OCI-LY3 (cell line): ENCODE measurements at regions not wholly inside any gene's neighbourhood (a gene's known extent, or its start where the extent isn't known, plus 50 kb on each side); places are given as distances from the start of the nearest gene placed in this dataset.
"Not testable (repeated sequence)": the region's sequence is repeated elsewhere in the genome, so short reads cannot be mapped to it uniquely, and the experiment has no call there.

Experiments
- H2AFZ ChIP-seq: fragments of 200-600, 300-600 bp; shearing (Covaris generic); 2 replicates; pipeline ENCODE4 v1.6.0; 2014; ENCODE audit warnings: antibody characterized with exemption, low read depth, low read length
- H3K27ac ChIP-seq: fragments of 200-600, 300-600 bp; sonication (generic); 2 replicates; pipeline ENCODE4 v1.5.1; 2014; ENCODE audit warnings: mild to moderate bottlenecking, low read length, moderate library complexity, mixed read lengths
- H3K27me3 ChIP-seq: fragments of 200-600, 300-600 bp; sonication (generic); 2 replicates; pipeline ENCODE4 v1.6.1; 2014; ENCODE audit warnings: low read depth, low read length, mixed read lengths
- H3K36me3 ChIP-seq: fragments of 200-600, 300-600 bp; sonication (generic); replicated peaks from 2 replicates; pipeline ENCODE3; 2014; ENCODE audit warnings: low read depth, low read length, mixed read lengths
- H3K4me1 ChIP-seq: fragments of 300-600, 200-600 bp; sonication (generic); 2 replicates; pipeline ENCODE4 v1.6.1; 2014; ENCODE audit warnings: low read length, mixed read lengths
- H3K4me2 ChIP-seq: fragments of 200-600, 300-600 bp; sonication (generic); 2 replicates; pipeline ENCODE4 v1.6.1; 2014; ENCODE audit warnings: low read length, mixed read lengths
- H3K4me3 ChIP-seq: fragments of 300-600, 200-600 bp; sonication (generic); 2 replicates; pipeline ENCODE4 v1.5.1; 2014; ENCODE audit warnings: antibody characterized with exemption, mild to moderate bottlenecking, low read length, moderate library complexity
- H3K79me2 ChIP-seq: fragments of 300-600, 200-600 bp; shearing (Covaris generic); 2 replicates; pipeline ENCODE4 v1.6.1; 2014; ENCODE audit warnings: mild to moderate bottlenecking, low read length, mixed read lengths
- H3K9ac ChIP-seq: fragments of 300-600, 200-600 bp; shearing (Covaris generic); 2 replicates; pipeline ENCODE4 v1.6.0; 2014; ENCODE audit warnings: mild to moderate bottlenecking, low read length, moderate library complexity
- H3K9me3 ChIP-seq: fragments of 200-600, 300-600 bp; shearing (Covaris generic); 2 replicates; pipeline ENCODE4 v1.6.1; 2014; ENCODE audit warnings: low read length, mixed read lengths; ENCODE audit not compliant: insufficient read depth
- H4K20me1 ChIP-seq: fragments of 200-600, 300-600 bp; sonication (generic); 2 replicates; pipeline ENCODE4 v1.6.1; 2016; ENCODE audit warnings: low read length, mixed read lengths; ENCODE audit not compliant: insufficient read depth
- EZH2phosphoT487 ChIP-seq: fragments of 200-600 bp; shearing (Covaris generic); IDR thresholded peaks from 2 replicates; pipeline ENCODE4 v1.6.1; 2018; ENCODE audit warnings: antibody characterized with exemption, mixed run types, low read depth
- TF ChIP-seq, protein P1 (sequence below): fragments of 200-600, 300-600 bp; sonication (generic); IDR thresholded peaks from 2 replicates; pipeline ENCODE4 v1.5.1; 2014; ENCODE audit warnings: antibody characterized with exemption, low read length, low read depth

GRCh38 chrY:12448561-12448960 is 252.5 kb upstream of the USP9Y start:
- not testable (repeated sequence) for H3K9ac ChIP-seq, H3K9me3 ChIP-seq, H3K27me3 ChIP-seq

DNA sequence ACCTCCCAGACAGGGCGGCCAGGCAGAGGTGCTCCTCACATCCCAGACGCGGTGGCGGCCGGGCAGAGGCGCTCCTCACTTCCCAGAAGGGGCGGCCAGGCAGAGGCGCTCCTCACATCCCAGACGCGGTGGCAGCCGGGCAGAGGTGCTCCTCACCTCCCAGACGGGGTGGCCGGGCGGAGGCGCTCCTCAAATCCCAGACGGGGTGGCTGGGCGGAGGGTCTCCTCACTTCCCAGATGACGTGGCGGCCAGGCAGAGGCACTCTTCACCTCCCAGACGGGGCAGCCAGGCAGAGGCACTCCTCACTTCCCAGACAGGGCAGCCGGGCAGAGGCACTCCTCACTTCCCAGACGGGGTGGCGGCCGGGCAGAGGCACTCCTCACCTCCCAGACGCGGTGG is 247.7 kb upstream of the USP9Y start:
- H4K20me1 ChIP-seq, H3K79me2 ChIP-seq, H3K36me3 ChIP-seq: not testable (repeated sequence)

More at GRCh38 chrY:12448561-12448960, 252.5 kb upstream of the USP9Y start:
- not testable (repeated sequence) for H3K27ac ChIP-seq, H3K4me2 ChIP-seq, H3K4me3 ChIP-seq, H3K36me3 ChIP-seq, H3K79me2 ChIP-seq, H4K20me1 ChIP-seq, H2AFZ ChIP-seq, H3K4me1 ChIP-seq

DNA sequence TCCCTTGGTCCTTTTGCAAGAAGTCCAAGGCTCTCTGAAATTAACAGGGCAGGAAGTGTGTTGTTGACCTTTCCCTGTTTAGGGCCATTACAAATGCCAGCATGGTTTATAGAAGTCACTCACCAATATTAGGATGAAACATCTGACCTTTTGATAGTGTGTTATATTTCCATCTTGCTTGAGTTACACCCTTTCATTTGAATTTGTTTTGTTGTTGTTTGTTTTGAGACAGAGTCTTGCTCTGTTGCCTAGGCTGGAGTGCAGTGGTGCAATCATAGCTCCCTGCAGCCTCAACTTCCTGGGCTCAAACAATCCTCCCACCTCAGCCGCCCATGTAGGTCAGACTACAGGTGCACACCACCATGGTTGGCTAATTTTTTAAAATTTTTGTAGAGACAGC is 241.1 kb upstream of the USP9Y start:
- H3K9me3 ChIP-seq = no peaks in the 10 kb centered on the region
- H3K27ac ChIP-seq = no peak overlapping the region
- no peak overlapping the region for H3K4me3 ChIP-seq
- TF ChIP-seq EZH2phosphoT487 = no peak
- TF ChIP-seq, protein P1, sequence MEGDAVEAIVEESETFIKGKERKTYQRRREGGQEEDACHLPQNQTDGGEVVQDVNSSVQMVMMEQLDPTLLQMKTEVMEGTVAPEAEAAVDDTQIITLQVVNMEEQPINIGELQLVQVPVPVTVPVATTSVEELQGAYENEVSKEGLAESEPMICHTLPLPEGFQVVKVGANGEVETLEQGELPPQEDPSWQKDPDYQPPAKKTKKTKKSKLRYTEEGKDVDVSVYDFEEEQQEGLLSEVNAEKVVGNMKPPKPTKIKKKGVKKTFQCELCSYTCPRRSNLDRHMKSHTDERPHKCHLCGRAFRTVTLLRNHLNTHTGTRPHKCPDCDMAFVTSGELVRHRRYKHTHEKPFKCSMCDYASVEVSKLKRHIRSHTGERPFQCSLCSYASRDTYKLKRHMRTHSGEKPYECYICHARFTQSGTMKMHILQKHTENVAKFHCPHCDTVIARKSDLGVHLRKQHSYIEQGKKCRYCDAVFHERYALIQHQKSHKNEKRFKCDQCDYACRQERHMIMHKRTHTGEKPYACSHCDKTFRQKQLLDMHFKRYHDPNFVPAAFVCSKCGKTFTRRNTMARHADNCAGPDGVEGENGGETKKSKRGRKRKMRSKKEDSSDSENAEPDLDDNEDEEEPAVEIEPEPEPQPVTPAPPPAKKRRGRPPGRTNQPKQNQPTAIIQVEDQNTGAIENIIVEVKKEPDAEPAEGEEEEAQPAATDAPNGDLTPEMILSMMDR = no peak
- no peak overlapping the region for H3K4me2 ChIP-seq
- no peak overlapping the region for H2AFZ ChIP-seq
- no peaks in the 10 kb centered on the region for H3K27me3 ChIP-seq
- no peak overlapping the region for H3K9ac ChIP-seq
- no peaks in the 10 kb centered on the region for H3K79me2 ChIP-seq
- H4K20me1 ChIP-seq = no peaks in the 10 kb centered on the region
- no peaks in the 10 kb centered on the region for H3K4me1 ChIP-seq
- H3K36me3 ChIP-seq = no peaks in the 10 kb centered on the region

More for the DNA sequence above, 247.7 kb upstream of the USP9Y start:
- not testable (repeated sequence) for H3K9ac ChIP-seq, H3K27me3 ChIP-seq, H3K4me3 ChIP-seq, H2AFZ ChIP-seq, H3K9me3 ChIP-seq, H3K27ac ChIP-seq, H3K4me1 ChIP-seq, H3K4me2 ChIP-seq

DNA sequence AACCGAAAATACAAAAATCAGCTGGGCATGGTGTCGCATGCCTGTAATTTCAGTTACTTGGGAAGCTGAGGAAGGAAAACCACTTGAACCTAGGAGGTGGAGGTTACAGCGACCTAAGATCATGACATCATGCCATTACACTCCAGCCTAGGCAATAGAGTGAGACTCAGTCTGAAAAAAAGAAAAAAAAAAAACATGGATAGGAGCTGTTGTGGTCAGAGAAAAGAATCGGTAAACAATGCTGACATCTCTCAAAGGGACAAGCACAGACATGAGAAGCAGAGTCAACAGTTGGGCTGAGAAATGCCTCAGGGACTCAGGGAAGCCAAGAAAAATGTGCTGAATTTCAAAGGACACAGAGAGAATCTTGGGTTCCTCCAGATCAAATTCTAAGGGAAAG is 236.9 kb upstream of the USP9Y start:
- Histone ChIP-seq H3K79me2 (no peaks in the 10 kb centered on the region), H3K4me1 (no peaks in the 10 kb centered on the region), H3K4me2 (no peak overlapping the region), H4K20me1 (no peaks in the 10 kb centered on the region), H3K9me3 (no peaks in the 10 kb centered on the region), H3K4me3 (no peak overlapping the region), H3K27me3 (no peaks in the 10 kb centered on the region), H3K36me3 (no peaks in the 10 kb centered on the region), H2AFZ (no peak overlapping the region), H3K27ac (no peak overlapping the region), H3K9ac (no peak overlapping the region)
- TF ChIP-seq, protein P1 = no peak
- no peak for TF ChIP-seq EZH2phosphoT487

DNA sequence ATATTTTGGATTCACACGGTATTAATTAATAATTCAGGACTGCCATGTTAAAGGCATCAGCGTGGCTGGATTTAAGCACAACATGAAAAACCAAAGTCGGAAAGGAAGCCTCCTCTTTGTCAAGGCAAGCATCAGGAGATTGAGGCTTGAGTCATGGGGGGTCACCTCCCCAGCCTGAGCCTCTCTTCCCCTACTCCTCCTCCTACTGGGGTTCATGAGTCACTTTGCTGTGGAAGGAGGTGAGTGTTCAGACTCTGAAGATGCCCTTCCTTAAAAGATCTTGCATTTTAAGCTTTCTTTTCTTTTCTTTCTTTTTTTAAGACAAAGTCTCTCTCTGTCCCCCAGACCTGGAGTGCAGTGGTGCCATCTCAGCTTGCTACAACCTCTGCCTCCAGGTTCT is 235.3 kb upstream of the USP9Y start:
- H3K36me3 ChIP-seq = no peaks in the 10 kb centered on the region
- H3K4me1 ChIP-seq = no peaks in the 10 kb centered on the region
- no peak overlapping the region for H3K4me3 ChIP-seq
- TF ChIP-seq, protein P1 = no peak
- no peak for TF ChIP-seq EZH2phosphoT487
- no peaks in the 10 kb centered on the region for H3K79me2 ChIP-seq
- no peak overlapping the region for H3K4me2 ChIP-seq
- H3K9ac ChIP-seq = no peak overlapping the region
- H3K27ac ChIP-seq = no peak overlapping the region
- H4K20me1 ChIP-seq = no peaks in the 10 kb centered on the region
- H3K27me3 ChIP-seq = no peaks in the 10 kb centered on the region
- no peaks in the 10 kb centered on the region for H3K9me3 ChIP-seq
- no peak overlapping the region for H2AFZ ChIP-seq
